ENCODE measurements at regions not wholly inside any gene's neighbourhood (a gene's known extent, or its start where the extent isn't known, plus 50 kb on each side); places are given as distances from the start of the nearest gene placed in this dataset.

GRCh38 chr21:38140207-38140903 is 116.4 kb upstream of the KCNJ15 start:
- peak; percentile 67 for DNase-seq (ENCODE audit: low read depth)
- no peak for TF ChIP-seq CTCF (IDR thresholded peaks at IDR 0.05; ENCODE audit: low read length, missing control alignments)

DNA sequence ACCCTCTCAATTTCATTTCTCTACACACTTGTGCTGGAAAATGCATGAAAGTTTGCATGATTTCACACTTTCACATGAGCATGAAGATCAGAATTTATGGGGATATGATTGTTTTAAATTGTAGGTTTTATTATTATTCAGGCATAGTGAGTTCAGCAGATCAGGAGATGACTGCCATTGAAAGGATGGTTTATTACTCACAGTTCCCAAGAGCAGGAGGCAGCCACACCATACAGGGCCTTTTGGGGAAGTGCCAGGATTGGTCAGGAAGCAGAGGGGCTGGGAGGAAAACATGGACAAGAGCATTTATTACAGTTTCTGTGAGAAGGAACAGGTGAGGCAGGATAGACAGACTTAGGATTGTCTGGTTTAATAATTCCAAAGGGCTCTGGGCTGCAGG is 114.6 kb upstream of the KCNJ15 start:
- no peak for DNase-seq (ENCODE audit: low read depth)
- H3K4me3 ChIP-seq (replicated peaks; ENCODE audit: low read depth, low read length): no peak overlapping the region
- TF ChIP-seq CTCF (IDR thresholded peaks at IDR 0.05; ENCODE audit: low read length, missing control alignments): no peak

More at GRCh38 chr21:38140207-38140903, 116.4 kb upstream of the KCNJ15 start:
- H3K4me3 ChIP-seq (replicated peaks; ENCODE audit: low read depth, low read length): no peak overlapping the region

- H3K4me3 ChIP-seq (replicated peaks; ENCODE audit: low read depth, low read length): no peak overlapping the region
- no peak for DNase-seq (ENCODE audit: low read depth)
- TF ChIP-seq CTCF (IDR thresholded peaks at IDR 0.05; ENCODE audit: low read length, missing control alignments): no peak
Observed at GRCh38 chr21:38144193-38144592, 112.6 kb upstream of the KCNJ15 start.

GRCh38 chr21:38145104-38145503 is 111.7 kb upstream of the KCNJ15 start:
- no peak for TF ChIP-seq CTCF (IDR thresholded peaks at IDR 0.05; ENCODE audit: low read length, missing control alignments)
- no peak for DNase-seq (ENCODE audit: low read depth)

DNA sequence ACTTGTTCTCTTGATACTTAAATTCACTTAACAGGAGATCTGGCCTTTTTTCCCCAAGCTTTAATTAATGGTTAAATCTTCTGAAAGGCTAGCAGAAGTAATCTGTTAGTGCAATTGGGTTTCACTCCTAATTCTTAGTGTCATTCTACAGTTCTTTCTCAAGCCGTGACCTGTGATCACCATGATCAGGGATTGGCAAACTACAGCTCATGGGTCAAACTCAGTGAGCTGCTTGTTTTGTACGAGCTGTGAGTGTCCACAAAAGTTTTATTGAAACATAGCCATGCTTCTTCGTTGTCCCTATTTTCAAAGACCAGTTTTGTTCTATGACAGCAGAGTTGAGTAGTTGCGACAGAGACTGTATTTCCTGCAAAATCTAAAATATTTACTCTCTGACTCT is 109.4 kb upstream of the KCNJ15 start:
- no peak for DNase-seq (ENCODE audit: low read depth)
- no peak overlapping the region for H3K4me3 ChIP-seq (replicated peaks; ENCODE audit: low read depth, low read length)
- TF ChIP-seq CTCF (IDR thresholded peaks at IDR 0.05; ENCODE audit: low read length, missing control alignments): no peak

More at GRCh38 chr21:38145104-38145503, 111.7 kb upstream of the KCNJ15 start:
- H3K4me3 ChIP-seq (replicated peaks; ENCODE audit: low read depth, low read length): no peak overlapping the region

DNA sequence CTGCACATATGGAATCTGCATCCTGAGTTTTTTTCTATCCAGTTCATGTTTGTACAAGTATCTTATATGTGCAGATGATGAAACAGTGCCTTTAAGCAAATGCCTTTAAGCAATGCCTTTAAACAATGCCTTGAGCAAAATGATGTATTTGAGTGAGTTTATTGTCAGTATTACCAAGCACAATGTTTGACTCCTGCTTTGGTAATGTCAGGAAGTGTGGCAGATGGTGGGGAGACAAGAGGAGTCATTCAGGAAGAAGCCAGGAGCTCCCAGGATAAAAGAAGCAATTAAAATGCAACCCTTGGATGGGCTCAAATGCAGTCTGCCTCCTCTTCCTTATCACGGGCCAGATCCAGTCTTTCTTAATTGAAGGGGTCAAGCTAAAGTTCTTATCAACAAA is 108.7 kb upstream of the KCNJ15 start:
- TF ChIP-seq CTCF (IDR thresholded peaks at IDR 0.05; ENCODE audit: low read length, missing control alignments): no peak
- no peak for DNase-seq (ENCODE audit: low read depth)

More for the DNA sequence above, 108.7 kb upstream of the KCNJ15 start:
- no peak overlapping the region for H3K4me3 ChIP-seq (replicated peaks; ENCODE audit: low read depth, low read length)

Measured in fibroblast of pulmonary artery (primary cell).